RKO (cell line): ENCODE measurements at regions not wholly inside any gene's neighbourhood (a gene's known extent, or its start where the extent isn't known, plus 50 kb on each side); places are given as distances from the start of the nearest gene placed in this dataset.
"Not testable (repeated sequence)": the region's sequence is repeated elsewhere in the genome, so short reads cannot be mapped to it uniquely, and the experiment has no call there.

Experiments
- DNase-seq: peaks from one replicate; pipeline ENCODE4 v3.0.0-alpha.2; 2016; ENCODE audit warnings: low spot score

GRCh38 chr2:49309461-49309860, 155.1 kb upstream of the FSHR start:
- DNase-seq = no peak

GRCh38 chr2:49306925-49307324, 152.6 kb upstream of the FSHR start:
- no peak for DNase-seq

- DNase-seq = not testable (repeated sequence)
Measured at GRCh38 chr2:49298693-49299092, 144.4 kb upstream of the FSHR start.

- DNase-seq = no peak
Measured at GRCh38 chr2:49298230-49298629, 143.9 kb upstream of the FSHR start.

GRCh38 chr2:49296107-49296867, 142.0 kb upstream of the FSHR start:
- DNase-seq = no peak

GRCh38 chr2:49294225-49294624, 139.9 kb upstream of the FSHR start:
- no peak for DNase-seq

GRCh38 chr2:49291619-49292018, 137.3 kb upstream of the FSHR start:
- no peak for DNase-seq

- no peak for DNase-seq
Measured at GRCh38 chr2:49289711-49290110, 135.4 kb upstream of the FSHR start.

- no peak for DNase-seq
Measured at GRCh38 chr2:49288902-49289700, 134.8 kb upstream of the FSHR start.

- no peak for DNase-seq
Measured at GRCh38 chr2:49288113-49288705, 133.9 kb upstream of the FSHR start.

- DNase-seq = no peak
Measured at GRCh38 chr2:49286726-49287125, 132.4 kb upstream of the FSHR start.

- no peak for DNase-seq
Measured at GRCh38 chr2:49286045-49286444, 131.7 kb upstream of the FSHR start.

GRCh38 chr2:49278561-49278960, 124.2 kb upstream of the FSHR start:
- no peak for DNase-seq

- no peak for DNase-seq
Measured at GRCh38 chr2:49278141-49278540, 123.8 kb upstream of the FSHR start.

- DNase-seq = no peak
Measured at GRCh38 chr2:49271060-49271606, 116.8 kb upstream of the FSHR start.

- DNase-seq = no peak
Measured at GRCh38 chr2:49270091-49270490, 115.8 kb upstream of the FSHR start.

- DNase-seq = no peak
Measured at GRCh38 chr2:49265471-49265870, 111.2 kb upstream of the FSHR start.

GRCh38 chr2:49262801-49263560, 108.7 kb upstream of the FSHR start:
- no peak for DNase-seq

GRCh38 chr2:49261781-49262180, 107.5 kb upstream of the FSHR start:
- DNase-seq = no peak

- no peak for DNase-seq
Measured at GRCh38 chr2:49260979-49261538, 106.7 kb upstream of the FSHR start.

- DNase-seq = no peak
Measured at GRCh38 chr2:49259926-49260325, 105.6 kb upstream of the FSHR start.
